Loucy (cell line): ENCODE measurements at regions not wholly inside any gene's neighbourhood (a gene's known extent, or its start where the extent isn't known, plus 50 kb on each side); places are given as distances from the start of the nearest gene placed in this dataset.

Experiments
- H2AFZ ChIP-seq: fragments of 200-600 bp; sonication (generic); 2 replicates; pipeline ENCODE4 v1.6.0; 2016; ENCODE audit warnings: antibody characterized with exemption, mild to moderate bottlenecking, low read length, moderate library complexity
- H3F3A ChIP-seq: fragments of 200-600 bp; 2 replicates; pipeline ENCODE4 v1.6.0; 2016; ENCODE audit warnings: antibody characterized with exemption, low read depth, mild to moderate bottlenecking
- H3K27me3 ChIP-seq: fragments of 200-600 bp; sonication (generic); 2 replicates; pipeline ENCODE4 v1.6.1; 2014; ENCODE audit warnings: low read length, mild to moderate bottlenecking; ENCODE audit not compliant: insufficient read depth, poor library complexity, severe bottlenecking
- H3K36me3 ChIP-seq: fragments of 200-600 bp; sonication (generic); 2 replicates; pipeline ENCODE4 v1.6.1; 2016; ENCODE audit warnings: low read length; ENCODE audit not compliant: insufficient read depth
- H3K4me1 ChIP-seq: fragments of 200-600 bp; sonication (generic); 2 replicates; pipeline ENCODE4 v1.5.1; 2014; ENCODE audit warnings: low read length, mild to moderate bottlenecking; ENCODE audit not compliant: insufficient read depth, poor library complexity, severe bottlenecking
- H3K4me2 ChIP-seq: fragments of 200-600 bp; sonication (generic); 2 replicates; pipeline ENCODE4 v1.6.0; 2014; ENCODE audit warnings: antibody characterized with exemption, low read length, low read depth, mild to moderate bottlenecking; ENCODE audit not compliant: poor library complexity, severe bottlenecking
- H3K4me3 ChIP-seq: fragments of 200-600 bp; sonication (generic); 2 replicates; pipeline ENCODE4 v1.5.1; 2014; ENCODE audit warnings: low read length, mild to moderate bottlenecking, mixed read lengths; ENCODE audit not compliant: poor library complexity, severe bottlenecking
- H3K79me2 ChIP-seq: fragments of 200-600 bp; sonication (generic); 2 replicates; pipeline ENCODE4 v1.6.1; 2014; ENCODE audit warnings: low read length; ENCODE audit not compliant: insufficient read depth
- H3K9ac ChIP-seq: fragments of 200-600 bp; sonication (generic); 2 replicates; pipeline ENCODE4 v1.6.0; 2014; ENCODE audit warnings: mild to moderate bottlenecking, low read depth, low read length, moderate library complexity; ENCODE audit not compliant: poor library complexity, severe bottlenecking
- H3K9me2 ChIP-seq: fragments of 200-600 bp; sonication (generic); replicated peaks from 2 replicates; pipeline ENCODE4 v1.6.1; 2016; ENCODE audit warnings: low read depth, low read length, mixed read lengths
- H3K9me3 ChIP-seq: fragments of 200-600 bp; sonication (generic); 2 replicates; pipeline ENCODE4 v1.6.1; 2014; ENCODE audit warnings: mild to moderate bottlenecking, antibody characterized with exemption, low read length, low read depth; ENCODE audit not compliant: insufficient read depth
- H4K20me1 ChIP-seq: fragments of 200-600 bp; sonication (generic); 2 replicates; pipeline ENCODE4 v1.6.0; 2014; ENCODE audit warnings: antibody characterized with exemption, low read length, mild to moderate bottlenecking; ENCODE audit not compliant: insufficient read depth, poor library complexity, severe bottlenecking
- EZH2phosphoT487 ChIP-seq: fragments of 200-600 bp; IDR thresholded peaks from 2 replicates; pipeline ENCODE4 v1.6.1; 2018; ENCODE audit warnings: antibody characterized with exemption, mild to moderate bottlenecking, moderate library complexity, borderline replicate concordance
- TF ChIP-seq, protein P1 (sequence below): fragments of 200-600 bp; sonication (generic); conservative IDR thresholded peaks from 2 replicates; pipeline ENCODE4 v1.5.1; 2014; ENCODE audit warnings: mild to moderate bottlenecking, antibody characterized with exemption, low read length

DNA sequence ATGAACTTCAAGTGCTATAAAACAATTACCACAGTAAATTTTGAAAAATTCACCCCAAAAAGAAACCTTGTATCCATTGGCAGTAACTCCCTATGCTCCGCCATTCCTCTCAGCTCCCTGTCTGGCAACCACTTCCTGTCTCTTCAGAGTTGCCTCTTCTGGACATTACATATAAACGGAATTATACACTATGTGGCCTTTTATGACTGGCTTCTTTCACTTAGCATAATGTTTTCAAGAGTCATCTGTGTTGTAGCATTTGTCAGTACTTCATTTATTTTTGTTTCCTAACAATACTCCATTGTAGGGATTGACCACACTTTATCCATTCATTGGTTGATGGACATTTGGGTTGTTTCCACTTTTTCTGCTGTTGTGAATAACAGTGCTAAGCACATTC is 50.1 kb downstream of the CEP43 start:
- H3K9me2 ChIP-seq, result no peaks in the 10 kb centered on the region
- TF ChIP-seq, protein P1, sequence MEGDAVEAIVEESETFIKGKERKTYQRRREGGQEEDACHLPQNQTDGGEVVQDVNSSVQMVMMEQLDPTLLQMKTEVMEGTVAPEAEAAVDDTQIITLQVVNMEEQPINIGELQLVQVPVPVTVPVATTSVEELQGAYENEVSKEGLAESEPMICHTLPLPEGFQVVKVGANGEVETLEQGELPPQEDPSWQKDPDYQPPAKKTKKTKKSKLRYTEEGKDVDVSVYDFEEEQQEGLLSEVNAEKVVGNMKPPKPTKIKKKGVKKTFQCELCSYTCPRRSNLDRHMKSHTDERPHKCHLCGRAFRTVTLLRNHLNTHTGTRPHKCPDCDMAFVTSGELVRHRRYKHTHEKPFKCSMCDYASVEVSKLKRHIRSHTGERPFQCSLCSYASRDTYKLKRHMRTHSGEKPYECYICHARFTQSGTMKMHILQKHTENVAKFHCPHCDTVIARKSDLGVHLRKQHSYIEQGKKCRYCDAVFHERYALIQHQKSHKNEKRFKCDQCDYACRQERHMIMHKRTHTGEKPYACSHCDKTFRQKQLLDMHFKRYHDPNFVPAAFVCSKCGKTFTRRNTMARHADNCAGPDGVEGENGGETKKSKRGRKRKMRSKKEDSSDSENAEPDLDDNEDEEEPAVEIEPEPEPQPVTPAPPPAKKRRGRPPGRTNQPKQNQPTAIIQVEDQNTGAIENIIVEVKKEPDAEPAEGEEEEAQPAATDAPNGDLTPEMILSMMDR, result no peak
- no peak for TF ChIP-seq EZH2phosphoT487
- no peaks in the 10 kb centered on the region for H3K27me3 ChIP-seq
- no peaks in the 10 kb centered on the region; the same call in 1 of the 2 replicates for H3F3A ChIP-seq
- no peaks in the 10 kb centered on the region; the same call in 1 of the 2 replicates for H3K36me3 ChIP-seq
- no peaks in the 10 kb centered on the region for H3K79me2 ChIP-seq
- H2AFZ ChIP-seq, result no peak overlapping the region
- no peaks in the 10 kb centered on the region for H4K20me1 ChIP-seq
- no peak overlapping the region for H3K4me2 ChIP-seq
- no peak overlapping the region for H3K9ac ChIP-seq
- no peaks in the 10 kb centered on the region for H3K9me3 ChIP-seq
- no peak overlapping the region for H3K4me3 ChIP-seq
- no peaks in the 10 kb centered on the region for H3K4me1 ChIP-seq

DNA sequence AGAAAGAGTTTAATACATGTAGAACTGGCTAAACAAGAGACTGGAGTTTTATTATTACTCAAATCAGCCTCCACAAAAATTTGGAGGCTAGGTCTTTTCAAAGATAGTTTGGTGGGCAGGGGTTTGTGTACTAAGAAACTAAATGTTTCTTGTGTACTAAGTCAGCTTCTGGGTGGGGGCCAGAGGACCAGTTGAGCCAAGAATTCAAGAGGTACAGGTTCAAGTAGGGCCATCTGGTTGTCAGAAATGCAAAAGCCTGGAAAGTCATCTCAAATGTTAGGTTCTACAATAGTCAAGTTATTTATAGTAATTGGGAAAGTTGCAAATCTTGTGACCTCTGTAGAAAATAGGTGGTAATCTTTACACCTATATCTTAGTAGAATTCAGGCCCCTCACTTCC is 51.7 kb downstream of the CEP43 start:
- no peaks in the 10 kb centered on the region for H3K36me3 ChIP-seq
- no peak overlapping the region for H2AFZ ChIP-seq
- H3K4me1 ChIP-seq, result no peaks in the 10 kb centered on the region
- TF ChIP-seq, protein P1, result no peak
- no peak for TF ChIP-seq EZH2phosphoT487
- H3K27me3 ChIP-seq, result no peaks in the 10 kb centered on the region
- no peak overlapping the region for H3K9ac ChIP-seq
- H3F3A ChIP-seq, result no peaks in the 10 kb centered on the region; the same call in 1 of the 2 replicates
- H3K79me2 ChIP-seq, result no peaks in the 10 kb centered on the region
- no peak overlapping the region for H3K4me2 ChIP-seq
- no peaks in the 10 kb centered on the region for H4K20me1 ChIP-seq
- no peaks in the 10 kb centered on the region for H3K9me2 ChIP-seq
- H3K4me3 ChIP-seq, result no peak overlapping the region
- no peaks in the 10 kb centered on the region for H3K9me3 ChIP-seq

DNA sequence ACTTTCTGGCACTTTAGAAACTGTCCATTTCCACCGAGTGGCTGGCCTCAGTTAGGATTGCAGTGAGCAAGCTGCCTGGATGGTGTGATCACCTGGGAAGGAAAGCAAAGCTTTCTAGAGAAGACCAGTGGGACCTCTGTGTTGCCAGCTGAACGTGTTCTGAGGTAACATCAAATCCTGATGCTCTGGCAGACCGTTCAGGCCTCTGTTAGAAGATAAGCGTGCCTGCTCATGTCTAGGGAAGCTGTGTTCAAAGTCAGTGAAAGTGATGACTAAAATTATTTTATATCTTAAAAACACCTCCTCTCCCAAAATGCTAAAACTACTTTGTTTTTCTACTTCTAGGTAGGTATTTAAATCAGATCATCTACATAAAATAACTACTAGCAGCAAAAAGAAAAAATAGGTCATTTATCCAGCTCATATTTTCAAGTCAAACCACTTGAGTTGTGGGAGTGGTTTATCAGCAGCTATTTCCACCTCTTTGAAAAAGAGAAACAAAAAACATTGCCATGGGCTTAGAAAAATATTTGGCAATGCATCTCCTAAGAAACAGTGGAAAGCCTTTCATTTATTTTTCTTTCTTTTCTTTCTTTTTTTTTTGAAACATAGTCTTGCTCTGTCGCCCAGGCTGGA is 54.8 kb downstream of the CEP43 start:
- Histone ChIP-seq H3K36me3 (no peaks in the 10 kb centered on the region), H3K4me3 (no peak overlapping the region), H4K20me1 (no peaks in the 10 kb centered on the region), H3K9ac (no peak overlapping the region), H3K79me2 (no peaks in the 10 kb centered on the region), H3K9me2 (no peaks in the 10 kb centered on the region), H3K4me2 (no peak overlapping the region), H2AFZ (no peak overlapping the region), H3K27me3 (no peaks in the 10 kb centered on the region), H3K4me1 (peaks cover 10% of the 10 kb centered on the region), H3F3A (no peaks in the 10 kb centered on the region; the same call in 1 of the 2 replicates), H3K9me3 (no peaks in the 10 kb centered on the region)
- TF ChIP-seq, protein P1, result no peak
- TF ChIP-seq EZH2phosphoT487, result no peak
